H9 (cell line): ENCODE measurements at regions not wholly inside any gene's neighbourhood (a gene's known extent, or its start where the extent isn't known, plus 50 kb on each side); places are given as distances from the start of the nearest gene placed in this dataset.

Source experiments
- DNase-seq: peaks from one replicate; pipeline ENCODE4 v3.0.0-alpha.2; 2017
- H2AFZ ChIP-seq: one replicate; pipeline ENCODE4 v1.6.1; 2013; ENCODE audit warnings: mild to moderate bottlenecking, low read length, control low read depth, moderate library complexity
- H2AK5ac ChIP-seq: 2 replicates; pipeline ENCODE4 v1.6.1; 2013; ENCODE audit warnings: low read length, control low read depth, mixed read lengths; ENCODE audit not compliant: insufficient read length
- H2BK120ac ChIP-seq: one replicate; pipeline ENCODE4 v1.6.1; 2013; ENCODE audit warnings: low read depth, mild to moderate bottlenecking, low read length, control low read depth, inconsistent platforms; ENCODE audit not compliant: poor library complexity, severe bottlenecking
- H2BK12ac ChIP-seq: 2 replicates; pipeline ENCODE4 v1.6.1; 2013; ENCODE audit warnings: low read length, control low read depth, mixed read lengths, low read depth; ENCODE audit not compliant: insufficient read length
- H2BK15ac ChIP-seq: 2 replicates; pipeline ENCODE4 v1.6.1; 2013; ENCODE audit warnings: low read depth, low read length, control low read depth
- H2BK20ac ChIP-seq: one replicate; pipeline ENCODE4 v1.6.1; 2013; ENCODE audit warnings: low read depth, mild to moderate bottlenecking, low read length, control low read depth, inconsistent platforms; ENCODE audit not compliant: poor library complexity, severe bottlenecking
- H2BK5ac ChIP-seq: 2 replicates; pipeline ENCODE4 v1.6.1; 2013; ENCODE audit warnings: low read length, control low read depth, mixed read lengths; ENCODE audit not compliant: insufficient read length
- H3K14ac ChIP-seq: 2 replicates; pipeline ENCODE4 v1.6.1; 2013; ENCODE audit warnings: low read length, control low read depth; ENCODE audit not compliant: insufficient read depth
- H3K18ac ChIP-seq: 2 replicates; pipeline ENCODE4 v1.6.1; 2013; ENCODE audit warnings: low read depth, mild to moderate bottlenecking, mixed read lengths, low read length, control low read depth; ENCODE audit not compliant: insufficient read length
- H3K23ac ChIP-seq: 2 replicates; pipeline ENCODE4 v1.6.1; 2013; ENCODE audit warnings: low read length, control low read depth, mixed read lengths, low read depth; ENCODE audit not compliant: insufficient read length
- H3K23me2 ChIP-seq: 2 replicates; pipeline ENCODE4 v1.6.1; 2013; ENCODE audit warnings: low read depth, mild to moderate bottlenecking, mixed read lengths, low read length, control low read depth; ENCODE audit not compliant: insufficient read length, poor library complexity, severe bottlenecking
- H3K27ac ChIP-seq: 2 replicates; pipeline ENCODE4 v1.5.1; 2013; ENCODE audit warnings: low read length, control low read depth, mixed read lengths, low read depth; ENCODE audit not compliant: insufficient read length
- H3K27me3 ChIP-seq: 2 replicates; pipeline ENCODE4 v1.6.1; 2013; ENCODE audit warnings: low read length, control low read depth, inconsistent platforms; ENCODE audit not compliant: insufficient read depth
- H3K4ac ChIP-seq: 2 replicates; pipeline ENCODE4 v1.6.1; 2013; ENCODE audit warnings: low read depth, mild to moderate bottlenecking, control low read depth, inconsistent platforms, low read length, moderate library complexity
- H3K4me1 ChIP-seq: 2 replicates; pipeline ENCODE4 v1.6.1; 2013; ENCODE audit warnings: low read length, control low read depth, inconsistent platforms; ENCODE audit not compliant: insufficient read depth
- H3K4me2 ChIP-seq: 2 replicates; pipeline ENCODE4 v1.6.1; 2013; ENCODE audit warnings: low read length, control low read depth, mixed read lengths; ENCODE audit not compliant: insufficient read length, insufficient read depth
- H3K56ac ChIP-seq: 2 replicates; pipeline ENCODE4 v1.6.1; 2013; ENCODE audit warnings: low read depth, mild to moderate bottlenecking, mixed read lengths, low read length, control low read depth; ENCODE audit not compliant: insufficient read length
- H3K79me1 ChIP-seq: 2 replicates; pipeline ENCODE4 v1.6.1; 2013; ENCODE audit warnings: low read depth, mild to moderate bottlenecking, moderate library complexity, low read length, control low read depth, inconsistent platforms; ENCODE audit not compliant: insufficient read depth, poor library complexity, severe bottlenecking
- H3K79me2 ChIP-seq: 2 replicates; pipeline ENCODE4 v1.6.1; 2013; ENCODE audit warnings: low read length, control low read depth, inconsistent platforms; ENCODE audit not compliant: insufficient read depth
- H3K9ac ChIP-seq: 2 replicates; pipeline ENCODE4 v1.6.1; 2013; ENCODE audit warnings: low read length, control low read depth, mixed read lengths; ENCODE audit not compliant: insufficient read length; ENCODE audit errors: extremely low read depth
- H3K9me3 ChIP-seq: one replicate; pipeline ENCODE4 v1.6.1; 2013; ENCODE audit warnings: low read depth, low read length, inconsistent platforms; ENCODE audit not compliant: control insufficient read depth
- H3T11ph ChIP-seq: one replicate; pipeline ENCODE4 v1.6.1; 2013; ENCODE audit warnings: mild to moderate bottlenecking, low read length, control low read depth, inconsistent platforms
- H4K20me1 ChIP-seq: one replicate; pipeline ENCODE4 v1.6.1; 2013; ENCODE audit not compliant: control insufficient read depth, insufficient read length, insufficient read depth
- H4K5ac ChIP-seq: 2 replicates; pipeline ENCODE4 v1.6.1; 2013; ENCODE audit warnings: low read depth, mild to moderate bottlenecking, mixed read lengths, low read length, control low read depth; ENCODE audit not compliant: insufficient read length
- H4K8ac ChIP-seq: replicated peaks from 2 replicates; pipeline ENCODE4 v1.6.1; 2013; ENCODE audit warnings: low read length, control low read depth, mixed read lengths, low read depth; ENCODE audit not compliant: insufficient read length
- H4K91ac ChIP-seq: 2 replicates; pipeline ENCODE4 v1.6.1; 2013; ENCODE audit warnings: low read depth, mild to moderate bottlenecking, moderate library complexity, mixed read lengths, low read length, control low read depth; ENCODE audit not compliant: insufficient read length
- H3K27ac Mint-ChIP-seq, 3 experiments: 2 replicates in 2 of 3; 3 replicates in 1 of 3; pipeline ENCODE4 v1.8.0; 2020 to 2021; ENCODE audit warnings: mixed read lengths in 3 of 3, mild to moderate bottlenecking in 1 of 3, moderate library complexity in 1 of 3
- H3K27me3 Mint-ChIP-seq: 2 replicates; pipeline ENCODE4 v1.8.0; 2021; ENCODE audit warnings: low read depth, mild to moderate bottlenecking, moderate library complexity, mixed read lengths
- H3K36me3 Mint-ChIP-seq, 3 experiments: 2 replicates in 2 of 3; 3 replicates in 1 of 3; pipeline ENCODE4 v1.8.0; 2020 to 2021; ENCODE audit warnings: low read depth in 3 of 3, mixed read lengths in 3 of 3; ENCODE audit not compliant: insufficient read depth in 1 of 3
- H3K4me1 Mint-ChIP-seq, 2 experiments: 2 replicates each; pipeline ENCODE4 v1.8.0; 2020; ENCODE audit warnings: mixed read lengths in 2 of 2
- H3K4me3 Mint-ChIP-seq, 2 experiments: 2 replicates in 1 of 2; 3 replicates in 1 of 2; pipeline ENCODE4 v1.8.0; 2020 to 2021; ENCODE audit warnings: mild to moderate bottlenecking in 2 of 2, mixed read lengths in 2 of 2, moderate library complexity in 1 of 2
- H3K9me3 Mint-ChIP-seq, 2 experiments: 2 replicates in 1 of 2; 3 replicates in 1 of 2; pipeline ENCODE4 v1.8.0; 2020; ENCODE audit warnings: mild to moderate bottlenecking in 2 of 2, mixed read lengths in 2 of 2, moderate library complexity in 1 of 2
- WGBS: extraction: QIAGEN DNeasy Blood & Tissue Kit; methylation state at CpG from one replicate; pipeline ENCODE4 v1.1.7; 2013; ENCODE audit warnings: missing lambda C conversion rate, low lambda C conversion rate, mixed read lengths; ENCODE audit not compliant: insufficient read length; ENCODE audit errors: extremely low coverage; 5-methylcytosine and 5-hydroxymethylcytosine counted together
- TF ChIP-seq, protein P1 (sequence below): fragments of 200-600 bp; sonication (generic); conservative IDR thresholded peaks from 3 replicates; pipeline ENCODE4 v1.8.0; 2021; ENCODE audit warnings: antibody characterized with exemption, mild to moderate bottlenecking

DNA sequence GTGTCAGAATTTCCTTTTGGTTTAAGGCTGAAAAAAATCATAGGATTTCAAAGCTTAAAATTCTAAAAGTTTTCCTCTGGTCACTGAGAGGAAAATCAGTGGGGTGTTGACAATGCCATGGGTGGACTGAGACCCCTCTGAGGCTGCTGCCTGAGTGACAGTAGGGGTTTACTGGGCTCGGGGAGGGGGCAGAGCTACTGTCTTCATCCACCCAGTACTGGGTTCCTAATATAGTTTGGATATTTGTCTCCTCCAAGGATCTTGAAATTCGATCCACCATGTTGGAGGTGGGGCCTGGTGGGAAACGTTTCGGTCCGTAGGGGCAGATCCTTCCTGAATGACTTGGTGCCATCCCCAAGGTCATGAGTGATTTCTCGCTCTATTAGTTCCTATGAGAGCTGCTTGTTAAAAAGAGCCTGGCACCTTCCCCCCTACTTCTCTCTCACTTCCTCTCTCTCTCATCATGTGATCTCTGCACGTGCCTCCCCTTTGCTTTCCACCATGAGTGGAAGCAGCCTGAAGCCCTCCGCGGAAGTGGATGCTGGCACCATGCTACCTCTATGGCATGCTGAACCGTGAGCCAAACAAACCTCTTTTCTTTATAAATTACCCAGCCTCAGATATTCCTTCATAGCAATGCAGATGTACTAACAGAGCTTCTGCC lies 72.3 kb downstream of the MAP10 start:
- H4K8ac ChIP-seq, result no peak overlapping the region
- H2AFZ ChIP-seq, result no peak overlapping the region
- no peak overlapping the region for H3K56ac ChIP-seq
- no peaks in the 10 kb centered on the region for H3K23me2 ChIP-seq
- TF ChIP-seq, protein P1, sequence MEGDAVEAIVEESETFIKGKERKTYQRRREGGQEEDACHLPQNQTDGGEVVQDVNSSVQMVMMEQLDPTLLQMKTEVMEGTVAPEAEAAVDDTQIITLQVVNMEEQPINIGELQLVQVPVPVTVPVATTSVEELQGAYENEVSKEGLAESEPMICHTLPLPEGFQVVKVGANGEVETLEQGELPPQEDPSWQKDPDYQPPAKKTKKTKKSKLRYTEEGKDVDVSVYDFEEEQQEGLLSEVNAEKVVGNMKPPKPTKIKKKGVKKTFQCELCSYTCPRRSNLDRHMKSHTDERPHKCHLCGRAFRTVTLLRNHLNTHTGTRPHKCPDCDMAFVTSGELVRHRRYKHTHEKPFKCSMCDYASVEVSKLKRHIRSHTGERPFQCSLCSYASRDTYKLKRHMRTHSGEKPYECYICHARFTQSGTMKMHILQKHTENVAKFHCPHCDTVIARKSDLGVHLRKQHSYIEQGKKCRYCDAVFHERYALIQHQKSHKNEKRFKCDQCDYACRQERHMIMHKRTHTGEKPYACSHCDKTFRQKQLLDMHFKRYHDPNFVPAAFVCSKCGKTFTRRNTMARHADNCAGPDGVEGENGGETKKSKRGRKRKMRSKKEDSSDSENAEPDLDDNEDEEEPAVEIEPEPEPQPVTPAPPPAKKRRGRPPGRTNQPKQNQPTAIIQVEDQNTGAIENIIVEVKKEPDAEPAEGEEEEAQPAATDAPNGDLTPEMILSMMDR, result no peak
- H3K4me2 ChIP-seq, result no peak overlapping the region
- H2BK12ac ChIP-seq, result no peak overlapping the region
- H4K91ac ChIP-seq, result no peak overlapping the region
- no peak overlapping the region for H2BK20ac ChIP-seq
- no peak overlapping the region for H3K4ac ChIP-seq
- no peak overlapping the region for H3K9ac ChIP-seq
- no peak overlapping the region for H3K27ac ChIP-seq
- no peak overlapping the region for H3K27ac Mint-ChIP-seq
- H3K4me1 ChIP-seq, result no peaks in the 10 kb centered on the region
- H4K20me1 ChIP-seq, result no peaks in the 10 kb centered on the region
- H3K79me2 ChIP-seq, result no peaks in the 10 kb centered on the region
- peaks cover 1% of the 10 kb centered on the region; the same call in 1 of the 2 replicates for H3K27me3 Mint-ChIP-seq
- no peaks in the 10 kb centered on the region for H3K79me1 ChIP-seq
- H3K9me3 ChIP-seq, result no peaks in the 10 kb centered on the region
- WGBS, result no CpG with 5 or more reads among the region's 10 CpGs
- no peak overlapping the region for H3K4me3 Mint-ChIP-seq
- H2BK15ac ChIP-seq, result no peak overlapping the region
- no peak overlapping the region for H2BK5ac ChIP-seq
- no peak overlapping the region for H3T11ph ChIP-seq
- H3K18ac ChIP-seq, result no peak overlapping the region
- H3K23ac ChIP-seq, result no peak overlapping the region
- H3K36me3 Mint-ChIP-seq, result no peaks in the 10 kb centered on the region
- no peak overlapping the region for H3K14ac ChIP-seq
- H2BK120ac ChIP-seq, result no peak overlapping the region
- no peak overlapping the region for H4K5ac ChIP-seq
- no peaks in the 10 kb centered on the region for H3K9me3 Mint-ChIP-seq
- no peak for DNase-seq
- H3K27me3 ChIP-seq, result no peaks in the 10 kb centered on the region
- no peaks in the 10 kb centered on the region for H3K4me1 Mint-ChIP-seq
- no peak overlapping the region for H2AK5ac ChIP-seq
